GM21528 (cell line): ENCODE measurements at regions not wholly inside any gene's neighbourhood (a gene's known extent, or its start where the extent isn't known, plus 50 kb on each side); places are given as distances from the start of the nearest gene placed in this dataset.
"Not testable (repeated sequence)": the region's sequence is repeated elsewhere in the genome, so short reads cannot be mapped to it uniquely, and the experiment has no call there.

ENCODE experiments used
- ATAC-seq: cut with Tn5 transposase; IDR thresholded peaks from one replicate; pipeline ENCODE4 v1.9.1; 2021; ENCODE audit warnings: mild to moderate bottlenecking, moderate library complexity; ENCODE audit not compliant: unreplicated experiment, low FRiP score

- no peak for ATAC-seq
Observed at GRCh38 chr13:21228738-21229137, 52.3 kb downstream of the MRPL57 start.

GRCh38 chr13:21229241-21230024, 53.0 kb downstream of the MRPL57 start:
- no peak for ATAC-seq

DNA sequence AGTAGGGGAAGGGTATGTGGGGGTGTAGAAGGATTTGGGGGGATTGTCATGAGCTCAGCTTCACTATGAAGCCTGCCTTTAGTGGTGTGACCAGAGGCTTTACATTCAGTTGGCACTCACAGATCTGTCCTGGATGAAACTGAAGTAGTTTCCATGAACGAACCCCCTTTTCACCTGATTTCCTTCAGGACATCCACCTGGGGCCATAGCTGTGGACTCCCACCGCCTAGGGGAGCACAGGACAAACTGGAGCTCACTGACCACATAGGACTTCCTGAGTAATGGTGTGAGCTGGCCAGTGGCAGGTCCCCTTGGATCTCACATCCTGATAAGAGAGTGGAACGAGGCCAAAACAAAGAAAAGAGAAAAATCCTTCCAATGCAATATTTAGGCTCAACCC, 54.1 kb downstream of the MRPL57 start:
- no peak for ATAC-seq

GRCh38 chr13:21231426-21231940, 55.0 kb downstream of the MRPL57 start:
- ATAC-seq = no peak

DNA sequence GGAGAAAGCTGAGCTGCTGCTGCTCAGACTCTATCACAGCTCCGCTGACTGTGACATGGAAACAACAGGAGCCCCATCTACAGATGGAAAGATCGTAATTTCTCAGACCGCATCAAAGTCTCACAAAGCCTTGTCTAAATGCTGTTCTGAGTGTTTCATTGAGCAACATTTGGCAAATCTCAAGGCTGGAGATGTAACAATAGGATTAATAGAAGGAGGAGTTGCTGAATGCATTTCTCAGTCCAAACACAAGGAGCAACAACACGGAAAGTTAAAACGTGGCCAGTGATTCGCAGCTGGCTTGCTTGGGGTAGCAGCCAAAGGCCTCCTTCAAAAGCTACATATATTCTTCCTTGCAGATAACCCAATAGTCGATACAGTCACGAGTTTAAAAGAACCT, 55.7 kb downstream of the MRPL57 start:
- no peak for ATAC-seq

GRCh38 chr13:21232599-21232998, 56.1 kb downstream of the MRPL57 start:
- no peak for ATAC-seq

DNA sequence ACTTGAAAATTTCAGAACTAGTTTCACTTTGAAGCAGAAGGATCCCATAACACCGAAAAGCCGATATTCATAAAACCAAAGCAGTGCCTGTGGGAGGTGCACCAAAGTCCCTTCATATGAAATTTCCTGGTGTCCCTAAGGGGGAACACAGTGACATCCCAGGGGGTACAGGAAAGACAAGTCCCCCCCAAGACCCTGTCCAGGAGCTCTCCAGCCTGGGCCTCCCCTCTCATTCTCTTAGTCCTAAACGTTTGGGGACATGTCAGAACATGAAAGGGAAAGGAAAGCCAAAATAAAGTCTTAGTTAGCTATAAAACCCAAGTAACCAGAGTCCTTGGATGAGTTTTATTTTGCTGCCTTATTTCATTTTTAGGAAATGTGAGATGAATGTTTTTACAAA, 56.6 kb downstream of the MRPL57 start:
- ATAC-seq = no peak

DNA sequence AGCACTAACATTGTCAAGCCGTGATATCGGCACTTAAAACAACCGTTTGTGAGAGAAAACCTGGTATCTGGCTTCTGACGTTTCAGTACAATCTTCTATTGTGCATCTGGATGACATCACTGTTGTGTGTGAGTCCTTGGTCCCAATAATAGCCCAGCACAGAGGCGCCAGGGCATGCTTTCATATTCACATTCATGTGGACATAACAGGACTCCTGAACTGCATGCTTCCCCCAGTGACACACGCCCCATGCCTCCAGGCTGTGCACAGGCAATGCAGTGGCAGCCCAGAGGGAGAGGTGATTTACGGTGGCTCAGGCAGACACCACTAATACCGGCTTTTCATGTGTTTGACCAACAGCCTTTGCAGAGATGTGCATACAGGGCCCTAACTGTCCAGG, 58.1 kb downstream of the MRPL57 start:
- ATAC-seq = no peak

DNA sequence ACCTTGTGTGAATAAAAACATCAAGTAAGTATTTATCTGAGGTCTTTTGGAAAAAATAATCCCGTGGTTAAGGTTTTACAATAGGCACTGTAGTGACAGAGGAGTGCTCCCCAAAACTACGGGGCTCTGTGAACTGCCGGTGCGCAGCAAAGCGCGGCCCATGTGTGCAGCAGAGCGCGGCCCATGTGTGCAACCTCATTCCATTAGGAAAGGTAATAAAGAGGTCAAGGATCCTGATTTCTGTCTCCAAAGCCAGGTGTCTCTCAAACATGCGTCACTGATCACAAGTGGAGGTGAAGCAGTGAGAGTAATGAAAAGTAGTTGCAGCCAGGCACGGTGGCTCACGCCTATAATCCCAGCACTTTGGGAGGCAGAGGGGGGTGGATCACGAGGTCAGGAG, 58.7 kb downstream of the MRPL57 start:
- no peak for ATAC-seq

DNA sequence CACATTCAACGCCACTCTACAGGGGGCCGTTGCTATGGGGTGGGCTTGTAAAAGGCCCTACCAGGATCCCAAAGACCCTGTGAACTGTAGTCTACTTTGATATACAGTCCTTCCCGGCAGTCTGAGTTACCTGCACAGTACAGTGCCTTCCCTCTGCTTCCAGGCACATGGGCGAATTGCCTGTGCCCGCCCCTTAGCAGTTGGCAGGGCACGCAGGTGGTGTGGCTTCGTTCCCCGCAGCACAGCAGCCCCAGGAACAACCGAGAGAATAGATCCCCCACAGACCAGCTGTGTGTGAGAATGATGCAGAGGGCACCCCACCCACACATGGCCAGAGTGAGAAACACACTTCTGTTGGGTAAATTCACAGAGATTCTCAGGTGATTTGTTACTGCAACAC, 60.6 kb downstream of the MRPL57 start:
- no peak for ATAC-seq

GRCh38 chr13:21238267-21238666, 61.8 kb downstream of the MRPL57 start:
- ATAC-seq = no peak

DNA sequence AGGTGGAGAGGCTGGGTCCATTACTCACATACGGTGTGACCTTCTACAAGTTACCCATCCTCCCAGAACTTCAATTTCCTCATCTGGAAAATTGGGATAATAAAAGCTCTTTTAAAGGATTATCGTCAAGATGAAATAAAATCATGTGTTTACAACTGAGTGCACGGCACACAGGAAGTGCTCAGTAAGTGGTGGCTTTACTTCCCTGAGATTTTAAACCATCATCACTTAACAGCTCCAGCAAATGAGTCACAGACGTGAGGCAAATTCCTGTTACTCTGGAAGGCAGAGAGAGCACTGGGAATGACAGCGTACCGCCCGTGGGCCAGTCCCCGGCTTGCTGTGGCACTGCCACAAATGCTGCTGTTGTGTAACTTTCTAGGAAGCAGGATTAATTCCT, 64.1 kb downstream of the MRPL57 start:
- ATAC-seq = no peak

DNA sequence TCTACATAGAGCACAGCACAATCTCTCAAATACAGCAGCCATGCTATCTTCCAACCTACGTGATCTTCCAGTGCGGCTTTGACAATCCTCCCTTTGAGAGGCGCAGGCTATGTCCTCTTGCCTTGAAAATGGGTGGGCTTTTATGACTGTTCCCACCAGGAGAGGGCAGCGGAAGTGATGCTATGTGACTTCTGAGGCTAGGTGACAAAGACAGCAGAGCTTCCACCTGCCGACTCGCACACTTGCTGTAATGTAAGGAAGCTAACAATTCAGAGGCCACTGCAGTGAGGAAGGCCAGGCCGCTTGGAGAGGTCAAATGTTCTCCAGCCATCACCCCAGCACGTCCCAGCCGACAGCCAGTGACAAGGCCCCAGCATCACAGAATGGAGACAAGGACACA, 65.8 kb downstream of the MRPL57 start:
- no peak for ATAC-seq

DNA sequence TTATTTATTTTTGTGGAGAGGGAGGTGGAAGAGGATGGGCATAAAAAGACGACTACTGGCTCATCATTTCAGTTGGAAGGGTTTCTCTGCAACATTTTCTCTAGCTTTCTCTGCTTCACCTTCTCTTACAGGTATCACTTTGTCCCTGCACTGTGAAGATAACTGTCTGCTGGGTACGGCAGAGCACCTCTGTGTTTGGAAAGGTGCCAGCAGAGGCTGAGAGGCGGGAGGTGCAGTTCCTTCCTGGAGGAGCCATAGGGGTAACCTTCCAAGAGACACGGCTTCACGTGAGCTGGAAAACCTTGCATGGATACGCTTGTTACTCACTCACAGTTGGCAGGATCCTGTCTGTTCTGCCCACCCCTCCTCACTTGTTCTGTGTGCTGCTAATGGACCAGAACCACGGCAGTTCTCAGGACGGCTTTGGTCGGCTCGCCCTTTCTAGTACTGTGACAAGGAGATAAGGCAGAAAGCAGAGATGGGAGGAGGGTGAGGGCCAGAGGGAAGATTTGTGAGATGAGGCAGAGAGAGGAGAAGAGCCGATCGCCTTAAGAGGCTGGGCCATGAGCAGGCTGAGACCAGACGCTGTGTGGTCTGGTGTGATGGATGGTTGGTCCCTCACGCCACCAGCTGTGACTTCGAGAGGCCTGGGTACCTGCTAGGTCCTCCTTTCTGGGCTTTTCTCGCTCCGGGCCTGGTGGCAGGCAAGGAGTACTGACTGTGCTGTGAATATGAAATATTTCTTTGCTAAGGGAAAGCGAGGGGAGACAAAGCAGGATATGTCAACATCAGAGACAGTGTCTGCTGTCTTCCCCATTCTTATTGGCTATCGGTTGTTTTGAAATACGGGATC, 66.8 kb downstream of the MRPL57 start:
- no peak for ATAC-seq

DNA sequence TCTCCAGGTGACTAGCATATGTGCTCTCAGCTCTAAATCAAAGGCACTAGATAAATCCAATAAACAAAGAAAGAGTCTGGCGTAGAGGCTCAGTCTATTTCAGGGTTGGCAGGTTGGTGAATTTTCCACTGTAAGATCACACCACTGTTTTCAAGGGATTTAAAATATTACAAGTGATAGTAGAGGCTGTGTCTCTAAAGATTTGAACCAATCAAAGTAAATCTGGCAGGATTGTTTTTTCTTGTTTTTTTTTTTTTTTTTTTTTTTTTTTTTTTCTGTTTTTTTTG, 67.4 kb downstream of the MRPL57 start:
- not testable (repeated sequence) for ATAC-seq

DNA sequence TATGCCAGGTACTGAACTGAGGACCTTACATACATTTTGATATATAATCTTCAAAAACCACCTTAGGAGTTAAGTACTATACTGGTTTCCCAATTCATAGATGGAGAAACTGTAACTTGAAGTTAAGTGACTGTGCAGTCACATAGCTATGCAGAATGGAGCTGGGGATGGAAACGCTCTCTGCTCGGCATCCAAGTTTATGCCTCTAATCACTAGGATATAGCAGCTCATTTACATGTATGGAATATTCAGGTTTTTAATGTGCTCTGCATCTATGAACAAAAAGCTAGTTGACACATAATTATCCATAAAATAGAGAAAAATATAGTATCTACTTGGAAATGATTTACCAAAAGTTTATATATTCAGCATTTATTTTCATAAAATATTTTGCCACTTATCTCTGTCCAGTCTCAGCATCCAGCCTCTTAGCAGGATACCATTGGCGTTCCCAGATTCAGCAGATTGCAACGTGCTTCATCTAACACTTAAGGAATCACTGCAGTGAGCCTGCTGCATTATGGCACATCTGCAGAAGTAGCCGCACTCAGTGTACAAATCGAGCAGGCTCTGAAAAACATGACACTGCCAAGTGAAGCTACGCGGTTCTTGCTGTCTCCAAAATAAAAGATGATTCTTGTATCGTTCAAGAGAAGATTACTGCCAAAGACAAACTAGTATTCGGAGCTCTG, 70.4 kb downstream of the MRPL57 start:
- no peak for ATAC-seq

GRCh38 chr13:21256351-21256761, 79.9 kb downstream of the MRPL57 start:
- no peak for ATAC-seq

DNA sequence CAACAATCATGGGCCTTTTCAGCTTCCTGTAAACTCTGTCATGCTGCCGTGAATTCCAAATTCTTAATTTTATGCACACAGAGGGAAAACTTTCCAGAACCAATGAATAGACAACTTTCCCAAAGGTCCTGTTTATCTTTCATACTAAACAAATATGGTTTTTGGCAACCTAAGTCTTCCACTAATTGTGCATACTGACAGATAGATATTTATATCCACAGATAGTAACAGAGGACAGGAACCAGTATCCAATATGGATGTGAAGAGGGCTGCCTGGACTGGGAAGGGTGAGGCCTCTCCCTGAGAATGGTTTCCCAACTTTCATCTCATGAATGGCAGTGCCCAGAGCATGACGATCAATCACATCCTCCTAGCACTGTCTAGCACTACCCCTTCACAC, 80.4 kb downstream of the MRPL57 start:
- no peak for ATAC-seq

DNA sequence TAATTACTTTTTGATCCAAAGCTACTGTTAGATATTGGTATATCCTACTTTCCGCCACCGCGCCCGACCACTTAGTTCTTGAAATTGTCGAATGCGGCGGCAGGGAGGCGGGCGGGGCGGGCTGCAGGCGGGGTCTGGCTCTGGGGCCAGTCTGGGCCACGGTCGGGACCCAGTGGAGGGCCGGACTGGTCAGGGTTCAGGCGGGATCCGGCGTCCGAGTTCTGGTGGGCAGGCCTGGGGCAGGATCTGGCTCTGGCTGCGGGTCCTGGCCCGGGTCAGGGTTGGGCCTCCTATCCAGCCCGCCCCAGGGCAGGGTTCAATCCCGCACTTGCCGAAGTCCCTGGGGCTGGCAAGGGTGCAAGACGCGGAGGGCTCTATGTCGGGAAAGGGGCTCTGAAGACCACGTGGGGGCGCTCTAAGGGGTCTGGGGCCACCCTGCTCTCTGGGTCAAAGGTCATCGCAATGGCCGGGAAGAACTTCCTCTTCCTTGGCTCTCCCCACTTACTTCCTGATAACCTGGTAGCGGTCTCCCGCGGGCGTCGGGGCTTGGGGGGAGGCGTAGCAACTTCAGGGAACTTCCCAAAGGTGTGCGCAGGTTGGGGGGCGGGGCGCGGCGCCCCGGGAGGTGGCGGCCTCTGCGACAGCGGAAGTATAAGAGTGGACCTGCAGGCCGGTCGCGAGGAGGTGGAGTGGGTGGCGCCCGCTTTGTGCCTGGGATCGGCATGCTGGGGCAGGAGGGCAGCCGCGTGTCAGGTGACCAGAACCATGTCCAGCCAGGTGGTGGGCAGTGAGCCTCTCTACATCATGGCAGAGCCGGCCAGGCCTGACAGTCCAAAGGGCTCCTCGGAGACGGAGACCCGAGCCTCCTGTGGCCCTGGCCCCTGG, 83.4 kb downstream of the MRPL57 start:
- ATAC-seq = no peak

DNA sequence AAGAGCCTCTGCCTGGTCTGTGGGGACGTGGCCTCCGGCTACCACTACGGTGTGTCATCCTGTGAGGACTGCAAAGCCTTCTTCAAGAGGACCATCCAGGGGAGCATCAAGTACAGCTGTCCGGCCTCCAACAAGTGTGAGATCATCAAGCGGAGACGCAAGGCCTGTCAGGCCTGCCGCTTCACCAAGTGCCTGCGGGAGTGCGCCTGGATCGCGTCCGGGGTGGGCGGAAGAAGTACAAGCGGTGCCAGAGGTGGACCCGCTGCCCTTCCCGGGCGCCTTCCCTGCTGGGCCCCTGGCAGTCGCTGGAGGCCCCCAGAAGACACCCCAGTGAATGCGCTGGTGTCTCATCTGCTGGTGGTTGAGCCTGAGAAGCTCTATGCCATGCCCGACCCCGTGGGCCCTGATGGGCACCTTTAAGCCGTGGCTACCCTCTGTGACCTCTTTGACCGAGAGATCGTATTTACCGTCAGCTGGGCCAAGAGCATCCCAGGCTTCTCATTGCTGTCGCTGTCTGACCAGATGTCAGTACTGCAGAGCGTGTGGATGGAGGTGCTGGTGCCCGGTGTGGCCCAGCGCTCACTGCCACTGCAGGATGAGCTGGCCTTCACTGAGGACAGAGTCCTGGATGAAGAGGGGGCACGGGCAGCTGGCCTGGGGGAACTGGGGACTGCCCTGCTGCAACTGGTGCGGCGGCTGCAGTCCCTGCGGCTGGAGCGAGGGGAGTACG, 84.3 kb downstream of the MRPL57 start:
- ATAC-seq = not testable (repeated sequence)
